HG03457 (cell line): ENCODE measurements at regions not wholly inside any gene's neighbourhood (a gene's known extent, or its start where the extent isn't known, plus 50 kb on each side); places are given as distances from the start of the nearest gene placed in this dataset.
A peak's percentile ranks its signal among the peaks of the same experiment; 100 is the strongest.
"Not testable (repeated sequence)": the region's sequence is repeated elsewhere in the genome, so short reads cannot be mapped to it uniquely, and the experiment has no call there.

Source experiments
- ATAC-seq: cut with Tn5 transposase; IDR thresholded peaks from one replicate; pipeline ENCODE4 v1.9.1; 2021; ENCODE audit warnings: moderate number of reproducible peaks; ENCODE audit not compliant: unreplicated experiment

DNA sequence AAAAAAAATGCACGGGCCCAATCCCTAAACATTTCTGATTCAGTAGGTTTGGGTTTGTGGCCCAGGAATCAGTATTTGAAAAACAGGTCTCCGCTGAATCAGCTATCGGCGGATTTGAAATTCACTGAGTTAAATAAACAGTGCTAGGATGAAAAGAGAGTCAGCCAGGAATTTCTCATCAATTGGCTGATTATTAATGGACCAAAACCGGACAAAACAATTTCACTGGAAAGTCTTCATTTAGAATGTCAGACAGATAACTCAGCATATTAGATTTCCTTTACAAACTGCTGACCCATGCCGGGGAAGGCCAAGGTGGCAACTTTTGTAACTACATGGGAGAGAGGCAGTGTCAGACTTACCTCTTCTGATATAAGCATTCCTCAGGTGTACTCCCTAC, 99.4 kb upstream of the LSM6 start:
- ATAC-seq: no peak

DNA sequence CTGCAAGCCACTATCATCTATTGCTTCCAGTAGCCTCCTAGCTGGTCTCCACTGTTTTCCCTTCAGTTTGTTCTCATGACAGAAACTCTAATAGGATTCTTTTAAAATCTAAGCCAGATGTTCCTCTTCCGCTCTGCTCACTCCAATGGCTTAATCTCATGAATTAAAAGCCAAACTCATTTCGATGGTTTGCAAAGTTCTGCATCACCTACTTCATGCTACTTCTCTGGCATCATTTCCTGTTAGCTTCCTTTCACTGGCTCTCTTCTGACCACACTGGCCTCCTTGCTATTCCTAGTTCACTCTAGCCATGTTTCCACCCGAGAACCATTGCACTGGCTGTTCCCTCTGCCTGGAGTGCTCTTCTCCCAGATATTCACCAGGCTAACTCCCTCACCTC, 102.0 kb upstream of the LSM6 start:
- ATAC-seq: no peak

DNA sequence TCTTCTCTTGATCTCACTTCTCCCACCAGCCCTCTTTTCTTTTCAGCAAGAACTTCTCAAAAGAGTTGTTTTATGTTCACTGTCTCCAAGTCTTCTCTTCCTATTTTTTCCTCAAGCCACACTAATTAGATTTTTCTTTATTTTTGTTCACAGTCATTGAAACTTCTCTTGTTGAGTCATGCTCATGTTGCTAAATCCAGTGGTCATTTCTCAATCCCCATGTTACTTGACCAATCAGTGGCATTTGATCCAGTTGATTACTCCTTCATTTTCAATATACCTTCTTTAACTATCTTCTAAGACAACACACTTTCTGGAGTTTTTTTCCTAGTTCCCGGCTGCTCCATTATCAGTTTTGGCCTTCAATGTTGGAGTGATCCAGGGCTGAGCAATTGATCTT, 103.1 kb upstream of the LSM6 start:
- no peak for ATAC-seq

DNA sequence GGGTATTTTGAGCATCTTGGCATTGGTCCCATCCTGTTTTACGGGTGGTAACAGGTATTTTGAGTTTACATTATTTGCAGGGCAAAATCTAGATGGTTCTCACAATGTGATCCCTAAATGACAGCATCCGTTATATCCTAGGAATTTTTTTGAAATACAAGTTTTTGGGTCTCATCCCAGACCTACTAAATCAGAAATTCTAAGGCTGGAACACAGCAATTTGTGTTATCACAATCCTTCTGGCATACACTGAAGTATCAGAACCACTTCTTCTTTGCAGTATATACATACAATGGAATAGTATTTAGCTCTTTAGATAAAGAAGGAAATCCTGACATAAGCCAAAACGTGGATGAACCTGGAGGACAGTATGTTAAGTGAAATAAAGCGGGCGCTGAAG, 104.1 kb upstream of the LSM6 start:
- no peak for ATAC-seq

DNA sequence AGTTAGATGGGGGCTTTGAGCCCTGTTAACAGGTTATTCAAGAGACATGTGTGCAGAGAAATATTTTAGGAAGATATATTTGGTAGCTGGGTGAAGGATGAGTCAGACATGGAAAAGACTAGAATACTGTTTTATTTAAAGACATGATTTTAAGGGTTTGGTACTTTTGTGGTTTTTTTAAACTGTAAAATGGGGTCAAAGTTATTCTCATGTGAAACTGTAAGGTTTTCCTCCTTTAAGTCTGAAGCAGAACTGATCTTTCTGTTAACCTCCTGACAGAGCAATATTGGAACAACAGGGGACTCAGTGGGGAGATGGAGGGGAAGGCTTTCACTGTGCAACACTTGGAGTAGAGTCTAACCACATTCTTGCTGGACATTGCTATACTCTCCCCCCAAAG, 112.4 kb upstream of the LSM6 start:
- no peak for ATAC-seq

DNA sequence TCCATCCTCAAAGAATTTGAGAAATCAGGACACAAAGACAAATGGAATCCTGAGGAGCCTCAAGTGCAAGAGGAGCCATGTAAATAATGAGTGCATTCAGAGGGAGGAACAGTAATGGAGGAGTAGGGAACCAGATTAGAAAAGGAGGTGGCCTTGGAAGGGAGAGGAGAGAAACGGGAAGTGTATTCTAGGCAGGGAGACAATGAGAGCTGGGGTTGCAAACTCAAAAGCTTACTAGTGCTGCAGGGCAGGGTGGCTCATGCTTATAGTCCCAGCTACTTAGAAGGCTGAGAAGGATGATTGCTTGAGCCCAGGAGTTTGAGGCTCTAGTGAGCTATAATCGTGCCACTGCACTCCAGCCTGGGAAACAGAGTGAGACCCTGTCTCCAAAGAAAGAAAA, 113.2 kb upstream of the LSM6 start:
- ATAC-seq: no peak

DNA sequence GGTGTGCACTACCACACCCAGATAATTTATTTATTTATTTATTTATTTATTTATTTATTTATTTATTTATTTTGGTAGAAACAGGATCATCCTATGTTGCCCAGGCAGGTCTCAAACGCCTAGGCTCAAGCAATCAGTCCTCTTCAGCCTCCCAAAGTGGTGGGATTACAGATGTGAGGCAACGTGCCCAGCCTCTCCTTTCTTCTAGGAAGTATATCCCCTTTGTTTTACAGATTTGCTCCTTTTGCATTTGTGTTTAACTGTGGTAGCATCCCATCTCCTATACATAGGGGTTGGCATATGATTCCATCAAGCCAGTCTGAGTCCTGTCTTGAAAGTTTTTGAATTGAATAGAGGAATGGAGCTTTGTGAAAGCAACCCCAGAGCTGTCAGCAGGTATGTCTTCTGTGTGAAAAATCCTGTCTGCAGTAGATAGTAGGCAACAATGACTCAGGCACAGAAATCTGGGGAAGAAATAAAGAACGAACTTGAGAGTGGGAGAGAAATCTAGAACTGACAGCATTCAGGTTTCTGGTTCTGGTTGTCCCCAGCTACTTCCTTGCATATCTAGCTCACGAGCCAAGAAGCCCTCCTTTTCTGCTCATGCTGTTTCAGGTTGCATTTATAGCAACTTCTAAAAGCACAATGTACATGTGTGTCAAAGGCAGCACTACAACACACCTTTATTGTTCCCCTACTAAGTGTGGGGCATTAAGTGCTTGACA, 113.7 kb upstream of the LSM6 start:
- no peak for ATAC-seq

DNA sequence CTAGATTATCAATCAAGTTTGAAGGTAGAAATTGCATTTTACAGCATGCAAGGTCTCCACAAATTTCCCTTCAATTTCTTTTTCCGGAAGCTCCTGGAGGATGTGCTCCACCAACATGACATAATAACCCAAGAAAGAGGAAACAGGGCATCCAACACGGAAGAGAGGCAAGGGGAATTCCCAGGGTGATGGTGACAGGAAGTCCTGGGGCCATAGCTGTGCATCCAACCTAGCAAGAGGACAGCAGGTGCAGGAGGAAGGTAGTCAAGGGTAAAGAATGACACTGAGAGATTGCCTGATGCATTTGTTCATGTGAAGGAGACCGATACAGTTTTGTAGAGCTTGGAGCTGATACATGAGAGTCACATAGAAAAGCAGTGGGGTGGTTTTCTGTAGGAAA, 115.7 kb upstream of the LSM6 start:
- ATAC-seq: peak; percentile 83

DNA sequence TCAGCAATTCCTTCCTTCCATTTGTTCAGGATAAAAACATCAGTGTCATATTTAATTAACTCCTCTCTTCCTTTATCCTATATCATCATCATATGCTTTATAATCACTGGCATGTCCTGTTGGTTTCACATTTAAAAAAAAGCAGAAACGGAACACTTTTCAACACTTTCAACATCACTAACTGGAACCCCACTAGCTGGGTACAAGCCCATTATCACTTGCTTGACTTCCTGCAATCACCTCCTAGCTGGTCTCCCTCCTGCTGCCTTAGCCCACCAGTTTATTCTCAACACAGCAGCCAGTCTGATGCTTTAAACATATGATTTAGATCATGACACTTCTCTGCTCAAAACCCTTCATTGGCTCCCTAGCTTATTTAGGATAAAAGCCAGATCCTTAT, 116.4 kb upstream of the LSM6 start:
- ATAC-seq: no peak

DNA sequence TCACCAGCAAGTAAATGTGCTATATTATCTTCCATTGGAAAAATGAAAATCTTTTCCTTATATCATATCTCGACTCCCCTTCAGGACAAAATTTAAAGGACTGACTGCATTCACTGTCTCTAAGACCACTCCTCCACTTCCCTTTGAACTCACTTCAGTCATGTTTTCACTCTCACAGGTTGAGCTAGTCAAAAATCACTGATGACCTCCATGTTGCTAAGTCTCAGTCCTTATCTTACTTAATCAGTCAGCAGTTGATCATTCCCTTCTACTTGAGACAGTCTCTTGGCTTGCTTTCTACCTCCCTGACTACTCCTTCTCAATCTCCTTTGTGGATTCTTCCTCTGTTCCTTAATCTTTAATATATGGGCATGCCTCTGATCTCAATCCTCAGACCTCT, 117.0 kb upstream of the LSM6 start:
- ATAC-seq: no peak

DNA sequence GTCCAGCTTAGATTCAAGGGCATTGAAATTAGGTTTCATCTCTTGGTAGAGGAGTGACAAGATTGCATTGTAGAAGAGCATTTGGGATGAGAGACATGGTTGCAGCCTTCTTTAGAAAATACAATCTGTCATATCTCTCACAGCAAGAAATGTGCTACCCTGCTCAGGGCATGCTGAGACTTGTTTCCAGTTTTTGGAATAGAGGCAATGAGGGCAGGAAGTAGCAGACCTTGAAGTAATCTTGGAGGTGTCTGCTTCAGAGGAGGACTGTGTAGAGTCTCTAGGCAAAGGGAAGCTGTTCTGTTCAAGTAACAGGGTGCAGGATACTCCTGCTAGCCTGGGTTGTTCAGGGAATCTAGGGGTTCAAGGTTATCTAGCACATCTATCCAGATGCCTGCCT, 116.1 kb upstream of the ZNF827 start:
- ATAC-seq: no peak

DNA sequence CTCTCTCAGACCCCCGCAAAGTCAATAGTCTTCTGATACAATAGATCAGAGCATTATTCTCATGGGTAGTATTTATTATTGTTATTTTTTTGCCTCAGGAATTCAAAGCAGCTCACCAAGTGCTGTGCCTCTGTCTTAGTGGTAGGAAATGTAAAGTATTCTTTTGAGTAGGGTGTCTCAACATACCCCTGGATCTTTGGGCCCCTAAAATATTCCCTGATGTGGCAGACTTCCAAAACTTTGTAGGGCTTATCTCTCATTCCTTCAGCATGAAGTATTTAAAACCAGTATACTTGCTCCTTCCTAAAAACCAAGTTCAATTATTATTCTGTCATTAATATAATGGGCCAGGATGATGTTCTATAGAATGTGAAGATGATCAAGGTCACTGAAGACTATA, 115.3 kb upstream of the ZNF827 start:
- ATAC-seq: no peak

DNA sequence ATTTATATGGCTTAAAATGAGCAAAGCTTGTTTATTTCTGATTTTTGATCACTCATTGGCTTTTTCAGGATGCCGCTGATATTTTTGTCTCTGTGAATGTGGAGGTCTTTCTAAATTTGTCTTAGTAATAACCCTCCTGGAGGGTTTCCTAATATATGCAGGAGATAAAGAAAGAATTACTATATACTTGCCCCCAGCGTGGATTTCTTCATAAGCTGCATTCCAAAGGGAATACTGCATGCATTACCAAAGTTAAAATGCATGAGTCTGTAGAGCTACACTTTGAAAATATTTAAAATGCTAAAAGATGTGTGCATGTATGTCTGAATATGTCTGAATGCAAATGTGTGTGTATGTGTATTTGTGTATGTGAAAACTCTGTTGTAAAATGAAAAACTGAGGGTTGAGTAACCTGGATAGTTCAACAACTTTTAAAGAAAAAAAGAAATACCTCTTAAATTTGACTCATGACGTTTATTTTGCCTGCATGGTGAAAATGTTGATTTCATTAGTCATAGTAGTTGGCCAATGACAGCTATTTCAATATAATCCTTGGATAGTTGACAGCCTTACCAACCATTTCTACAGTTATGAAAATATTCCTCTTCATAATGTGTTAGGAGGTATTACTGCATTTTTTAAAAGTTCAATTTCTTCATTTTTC, 113.2 kb upstream of the ZNF827 start:
- ATAC-seq: no peak

DNA sequence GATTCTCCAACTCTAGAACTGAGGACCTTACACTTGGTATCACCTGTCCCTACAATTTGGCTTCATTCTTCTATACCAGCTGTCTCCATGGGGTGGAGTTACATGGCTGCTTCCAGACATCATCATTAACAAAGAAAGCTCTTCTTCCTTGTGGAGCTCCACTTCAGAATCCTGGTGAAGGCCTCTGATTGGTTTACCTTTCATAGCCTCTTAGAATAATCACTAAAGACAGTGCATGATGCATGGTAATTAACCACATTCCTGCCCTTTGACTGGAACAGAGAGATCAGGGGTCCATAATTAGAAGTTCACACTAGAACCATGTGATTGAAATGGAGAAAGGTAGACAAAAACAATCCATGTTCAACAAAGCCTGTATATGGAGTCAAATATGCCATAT, 112.6 kb upstream of the ZNF827 start:
- no peak for ATAC-seq

DNA sequence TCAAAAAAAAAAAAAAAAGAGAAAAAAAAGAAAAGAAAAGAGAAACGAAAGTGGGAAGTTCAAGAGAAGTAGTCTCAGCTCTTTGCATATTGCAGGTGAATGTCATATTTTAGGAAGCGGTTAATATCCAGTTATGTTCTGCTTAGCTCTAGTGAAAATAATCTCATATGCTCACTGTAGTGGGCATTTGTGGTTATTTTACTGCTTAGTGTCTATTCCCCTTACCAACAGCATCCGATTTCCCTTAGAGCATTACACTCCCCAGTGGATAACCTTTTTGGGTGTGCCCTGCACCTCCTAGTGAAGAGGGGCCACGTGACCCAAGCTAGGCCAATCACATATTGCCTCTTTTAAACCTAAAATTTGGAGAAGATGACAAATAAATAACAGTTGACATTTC, 111.2 kb upstream of the ZNF827 start:
- peak; percentile 82 for ATAC-seq

DNA sequence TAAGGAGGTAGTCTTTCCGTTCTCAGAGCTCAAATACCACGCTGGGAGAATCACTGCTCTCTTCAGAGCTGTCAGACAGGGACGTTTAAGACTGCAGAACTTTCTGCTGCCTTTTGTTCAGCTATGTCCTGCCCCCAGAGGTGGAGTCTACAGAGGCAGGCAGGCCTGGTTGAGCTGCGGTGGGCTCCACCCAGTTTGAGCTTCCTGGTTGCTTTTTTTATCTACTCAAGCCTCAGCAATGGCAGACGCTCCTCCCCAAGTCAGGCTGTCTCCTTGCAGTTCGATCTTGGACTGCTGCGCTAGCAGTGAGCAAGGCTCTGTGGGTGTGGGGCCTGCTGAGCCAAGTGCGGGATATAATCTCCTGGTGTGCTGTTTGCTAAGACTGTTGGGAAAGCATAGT, 109.1 kb upstream of the ZNF827 start:
- not testable (repeated sequence) for ATAC-seq

DNA sequence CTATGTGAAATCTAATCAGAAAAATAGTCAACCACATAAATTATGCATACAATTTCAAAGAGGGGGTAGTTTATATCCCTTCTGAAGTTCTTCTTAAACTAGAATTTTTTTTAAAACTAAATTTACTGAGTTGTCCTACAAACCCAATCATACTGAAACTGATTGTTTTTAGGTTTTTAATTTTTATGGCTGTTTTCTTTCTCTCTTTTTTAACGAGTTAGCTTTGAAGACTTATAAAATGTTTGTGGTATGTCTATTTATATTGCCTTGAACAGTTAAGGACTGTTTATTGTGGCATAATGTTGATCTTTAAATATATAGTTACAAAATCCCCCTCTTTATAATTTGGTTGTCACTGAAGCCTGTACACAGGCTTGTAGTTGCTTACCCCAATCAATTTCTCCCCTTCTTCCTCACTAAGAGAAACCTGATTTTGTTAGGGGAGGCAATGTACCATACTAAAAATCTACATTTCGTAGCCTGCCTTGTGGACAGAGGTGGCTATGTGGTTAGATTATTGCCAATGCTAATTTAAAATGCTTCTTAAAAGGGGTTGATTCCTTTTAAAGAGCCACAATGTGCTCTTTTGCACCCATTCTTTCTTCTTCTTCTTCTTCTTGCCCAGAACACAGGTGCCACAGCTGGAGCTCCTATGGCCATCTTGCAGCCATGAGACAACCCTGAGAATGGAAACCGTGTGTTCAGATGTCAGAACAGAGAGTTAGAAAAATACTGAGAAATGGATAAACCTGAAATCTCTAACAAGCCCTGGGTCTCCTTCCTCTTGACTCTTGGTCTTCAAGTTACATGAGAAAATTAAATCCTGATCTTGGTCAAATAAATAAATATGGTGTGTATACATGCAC, 102.7 kb upstream of the ZNF827 start:
- no peak for ATAC-seq

DNA sequence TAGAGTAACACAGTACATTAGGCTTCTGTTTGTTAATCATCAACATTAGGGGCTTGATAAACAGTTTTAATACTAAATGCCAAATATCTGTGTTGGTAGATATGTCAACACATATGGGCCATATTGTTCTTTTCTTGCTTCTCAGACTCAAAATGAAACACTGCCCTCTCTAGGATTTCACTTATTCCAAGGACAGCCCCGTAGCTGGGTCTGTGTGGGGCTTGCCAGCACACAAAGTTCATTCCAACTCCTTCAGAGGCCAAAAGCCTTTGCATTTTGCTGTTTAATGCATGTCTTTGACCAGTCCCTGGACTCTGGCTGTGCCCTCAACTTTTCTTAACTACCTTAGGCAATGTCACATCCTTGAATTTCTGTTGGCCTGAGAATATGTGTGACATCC, 102.0 kb upstream of the ZNF827 start:
- no peak for ATAC-seq

DNA sequence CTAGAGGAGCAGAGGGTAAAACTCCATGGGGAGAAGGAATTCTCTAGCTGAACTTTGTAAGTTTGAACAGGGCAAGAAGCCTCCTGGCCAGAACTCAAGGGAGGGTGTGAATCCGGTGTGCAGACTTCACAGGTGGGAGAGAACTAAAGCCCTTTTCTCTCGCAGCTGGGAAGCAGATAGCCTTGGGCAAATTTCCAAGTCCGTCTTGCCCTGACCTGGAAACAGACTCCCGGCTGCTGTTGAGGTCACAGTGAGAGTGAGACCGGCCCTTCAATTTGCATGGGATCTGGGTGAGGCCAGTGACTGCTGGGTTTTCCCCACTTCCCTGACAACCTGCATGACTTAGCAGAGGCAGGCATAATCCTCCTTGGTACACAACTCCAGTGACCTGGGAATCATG, 94.5 kb upstream of the ZNF827 start:
- ATAC-seq: no peak

DNA sequence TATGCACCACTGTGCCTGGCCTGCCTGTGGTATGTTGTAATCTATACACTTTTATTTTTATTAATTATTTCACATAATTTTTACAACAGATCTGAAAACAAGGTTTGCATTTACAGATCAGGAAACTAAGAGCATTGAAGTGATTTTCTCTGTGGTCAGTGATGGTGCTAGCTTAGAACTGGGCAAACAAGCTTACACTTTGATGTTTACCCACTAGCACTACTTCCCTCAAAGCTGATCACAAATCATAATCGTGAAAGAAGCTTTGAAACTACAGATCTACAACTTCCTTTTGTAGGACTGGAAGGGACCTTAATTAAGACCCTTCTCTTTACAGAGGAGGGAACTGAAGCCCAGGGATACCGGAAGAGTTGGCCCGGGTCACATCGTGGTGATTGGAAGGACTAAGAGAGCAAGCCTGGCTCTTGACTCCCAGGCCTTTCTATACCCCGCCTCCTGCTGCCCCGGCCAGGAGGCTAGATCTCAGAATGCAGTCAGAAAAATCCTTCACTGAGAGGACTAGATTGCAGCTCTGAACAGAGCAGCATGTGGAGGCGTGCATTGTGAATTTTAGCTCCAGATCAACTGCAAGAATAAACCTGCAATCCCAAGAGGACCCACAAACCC, 93.7 kb upstream of the ZNF827 start:
- no peak for ATAC-seq

DNA sequence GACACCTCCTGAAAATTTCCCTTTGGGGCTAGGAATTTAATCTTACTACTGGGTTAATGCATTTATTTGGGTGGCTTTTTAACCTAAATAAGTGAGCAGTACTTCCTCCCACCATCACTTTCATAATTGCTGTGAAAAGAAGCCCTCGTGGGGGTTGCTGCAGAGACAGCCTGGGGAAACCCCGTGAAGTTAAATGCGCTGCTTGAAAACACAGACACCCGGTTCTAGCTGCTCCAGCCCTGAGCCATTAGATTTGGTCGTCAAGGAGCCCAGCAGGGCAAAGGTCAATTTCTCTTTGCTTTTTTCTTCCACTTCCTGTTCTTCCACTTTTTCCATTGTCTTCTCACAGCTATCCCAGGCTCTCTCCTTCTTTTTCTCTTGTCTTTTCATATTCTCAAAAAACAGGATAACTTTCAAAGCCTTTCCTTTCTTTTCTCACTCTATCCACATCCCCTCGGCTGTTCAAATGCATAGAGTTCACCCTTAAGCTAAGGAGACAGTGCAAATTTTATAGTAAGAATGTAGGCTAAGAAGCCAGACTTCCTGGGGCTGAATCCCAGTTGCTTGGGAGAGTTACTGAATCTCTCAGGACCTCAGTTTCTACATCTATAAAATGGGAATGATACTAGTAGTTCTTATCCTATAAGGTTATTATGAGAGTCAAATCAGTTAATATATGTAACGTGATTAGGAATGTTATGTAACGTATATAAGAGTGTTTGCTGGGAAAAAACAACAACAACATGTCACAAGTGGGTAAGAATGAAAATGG, 91.5 kb upstream of the ZNF827 start:
- peak; percentile 92 for ATAC-seq
